Loucy (cell line): ENCODE measurements at regions not wholly inside any gene's neighbourhood (a gene's known extent, or its start where the extent isn't known, plus 50 kb on each side); places are given as distances from the start of the nearest gene placed in this dataset.

Experiments
- H2AFZ ChIP-seq: fragments of 200-600 bp; sonication (generic); 2 replicates; pipeline ENCODE4 v1.6.0; 2016; ENCODE audit warnings: antibody characterized with exemption, mild to moderate bottlenecking, low read length, moderate library complexity
- H3F3A ChIP-seq: fragments of 200-600 bp; 2 replicates; pipeline ENCODE4 v1.6.0; 2016; ENCODE audit warnings: antibody characterized with exemption, low read depth, mild to moderate bottlenecking
- H3K27me3 ChIP-seq: fragments of 200-600 bp; sonication (generic); 2 replicates; pipeline ENCODE4 v1.6.1; 2014; ENCODE audit warnings: low read length, mild to moderate bottlenecking; ENCODE audit not compliant: insufficient read depth, poor library complexity, severe bottlenecking
- H3K36me3 ChIP-seq: fragments of 200-600 bp; sonication (generic); 2 replicates; pipeline ENCODE4 v1.6.1; 2016; ENCODE audit warnings: low read length; ENCODE audit not compliant: insufficient read depth
- H3K4me1 ChIP-seq: fragments of 200-600 bp; sonication (generic); 2 replicates; pipeline ENCODE4 v1.5.1; 2014; ENCODE audit warnings: low read length, mild to moderate bottlenecking; ENCODE audit not compliant: insufficient read depth, poor library complexity, severe bottlenecking
- H3K4me2 ChIP-seq: fragments of 200-600 bp; sonication (generic); 2 replicates; pipeline ENCODE4 v1.6.0; 2014; ENCODE audit warnings: antibody characterized with exemption, low read length, low read depth, mild to moderate bottlenecking; ENCODE audit not compliant: poor library complexity, severe bottlenecking
- H3K4me3 ChIP-seq: fragments of 200-600 bp; sonication (generic); 2 replicates; pipeline ENCODE4 v1.5.1; 2014; ENCODE audit warnings: low read length, mild to moderate bottlenecking, mixed read lengths; ENCODE audit not compliant: poor library complexity, severe bottlenecking
- H3K79me2 ChIP-seq: fragments of 200-600 bp; sonication (generic); 2 replicates; pipeline ENCODE4 v1.6.1; 2014; ENCODE audit warnings: low read length; ENCODE audit not compliant: insufficient read depth
- H3K9ac ChIP-seq: fragments of 200-600 bp; sonication (generic); 2 replicates; pipeline ENCODE4 v1.6.0; 2014; ENCODE audit warnings: mild to moderate bottlenecking, low read depth, low read length, moderate library complexity; ENCODE audit not compliant: poor library complexity, severe bottlenecking
- H3K9me2 ChIP-seq: fragments of 200-600 bp; sonication (generic); replicated peaks from 2 replicates; pipeline ENCODE4 v1.6.1; 2016; ENCODE audit warnings: low read depth, low read length, mixed read lengths
- H3K9me3 ChIP-seq: fragments of 200-600 bp; sonication (generic); 2 replicates; pipeline ENCODE4 v1.6.1; 2014; ENCODE audit warnings: mild to moderate bottlenecking, antibody characterized with exemption, low read length, low read depth; ENCODE audit not compliant: insufficient read depth
- H4K20me1 ChIP-seq: fragments of 200-600 bp; sonication (generic); 2 replicates; pipeline ENCODE4 v1.6.0; 2014; ENCODE audit warnings: antibody characterized with exemption, low read length, mild to moderate bottlenecking; ENCODE audit not compliant: insufficient read depth, poor library complexity, severe bottlenecking
- CTCF ChIP-seq: fragments of 200-600 bp; sonication (generic); conservative IDR thresholded peaks from 2 replicates; pipeline ENCODE4 v1.5.1; 2014; ENCODE audit warnings: mild to moderate bottlenecking, antibody characterized with exemption, low read length
- EZH2phosphoT487 ChIP-seq: fragments of 200-600 bp; IDR thresholded peaks from 2 replicates; pipeline ENCODE4 v1.6.1; 2018; ENCODE audit warnings: antibody characterized with exemption, mild to moderate bottlenecking, moderate library complexity, borderline replicate concordance

GRCh38 chr5:125775896-125776295 is 647.3 kb upstream of the GRAMD2B start:
- no peak overlapping the region for H3K4me2 ChIP-seq
- H3K27me3 ChIP-seq, result no peaks in the 10 kb centered on the region
- TF ChIP-seq CTCF (no peak), EZH2phosphoT487 (no peak)
- no peaks in the 10 kb centered on the region for H3K36me3 ChIP-seq
- H4K20me1 ChIP-seq, result no peaks in the 10 kb centered on the region
- H3K79me2 ChIP-seq, result no peaks in the 10 kb centered on the region
- H3K9me3 ChIP-seq, result no peaks in the 10 kb centered on the region
- no peaks in the 10 kb centered on the region for H3K9me2 ChIP-seq
- H3K9ac ChIP-seq, result no peak overlapping the region
- H3K4me1 ChIP-seq, result no peaks in the 10 kb centered on the region
- no peak overlapping the region for H3K4me3 ChIP-seq
- no peaks in the 10 kb centered on the region for H3F3A ChIP-seq
- no peak overlapping the region for H2AFZ ChIP-seq

DNA sequence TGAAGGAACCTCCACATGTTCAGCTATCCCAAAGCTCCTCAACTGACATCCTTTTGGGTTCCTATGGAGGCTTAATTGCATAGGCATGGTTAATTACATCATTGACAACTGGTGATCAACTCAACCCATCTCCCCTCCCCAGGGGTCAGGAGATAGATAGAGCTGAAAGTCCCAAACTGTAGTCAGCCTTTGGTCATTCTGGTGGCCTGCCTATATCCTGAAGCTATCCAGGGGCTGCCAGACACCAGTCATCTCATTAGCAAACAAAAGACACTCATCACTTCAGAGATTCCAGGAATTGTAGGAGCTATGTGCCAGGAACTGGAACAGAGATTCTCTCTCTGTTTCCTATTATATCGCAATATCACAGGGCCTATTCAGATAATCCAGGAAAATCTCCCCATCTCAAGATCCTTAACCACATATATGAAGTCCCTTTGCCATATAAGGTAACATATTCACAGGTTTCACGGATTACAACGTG is 646.5 kb upstream of the GRAMD2B start:
- no peak overlapping the region for H3K4me2 ChIP-seq
- no peaks in the 10 kb centered on the region for H3K9me3 ChIP-seq
- no peaks in the 10 kb centered on the region for H3K9me2 ChIP-seq
- no peak overlapping the region for H2AFZ ChIP-seq
- no peak overlapping the region for H3K4me3 ChIP-seq
- TF ChIP-seq EZH2phosphoT487, result no peak
- TF ChIP-seq CTCF, result no peak
- H3K4me1 ChIP-seq, result no peaks in the 10 kb centered on the region
- no peaks in the 10 kb centered on the region for H3F3A ChIP-seq
- no peaks in the 10 kb centered on the region for H3K27me3 ChIP-seq
- no peaks in the 10 kb centered on the region for H4K20me1 ChIP-seq
- no peaks in the 10 kb centered on the region for H3K36me3 ChIP-seq
- H3K9ac ChIP-seq, result no peak overlapping the region
- no peaks in the 10 kb centered on the region for H3K79me2 ChIP-seq

DNA sequence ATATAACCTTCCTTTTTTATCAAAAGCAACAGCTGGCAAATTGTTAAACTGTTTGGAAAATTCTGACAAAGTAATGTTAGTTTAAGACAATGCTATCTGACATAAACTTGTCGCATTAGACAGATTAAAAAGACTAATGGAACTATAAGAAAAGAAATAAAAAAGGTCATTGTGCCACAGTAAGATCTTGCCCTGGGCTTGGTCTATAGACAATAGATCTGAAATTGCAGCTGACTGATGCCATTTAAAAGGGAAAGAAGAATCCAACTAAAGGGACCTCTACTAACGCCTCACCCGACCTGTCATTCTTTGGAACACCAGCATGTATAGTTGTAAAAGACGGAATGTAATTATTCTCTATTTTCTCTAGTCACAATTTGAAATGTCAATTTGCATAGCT is 644.4 kb upstream of the GRAMD2B start:
- no peaks in the 10 kb centered on the region for H3K4me1 ChIP-seq
- H3K36me3 ChIP-seq, result no peaks in the 10 kb centered on the region
- H3K4me3 ChIP-seq, result no peak overlapping the region
- H3K9me3 ChIP-seq, result no peaks in the 10 kb centered on the region
- no peak overlapping the region for H3K4me2 ChIP-seq
- no peaks in the 10 kb centered on the region for H3K79me2 ChIP-seq
- H3K9me2 ChIP-seq, result no peaks in the 10 kb centered on the region
- no peaks in the 10 kb centered on the region for H3K27me3 ChIP-seq
- H3F3A ChIP-seq, result no peaks in the 10 kb centered on the region
- H3K9ac ChIP-seq, result no peak overlapping the region
- TF ChIP-seq CTCF (no peak), EZH2phosphoT487 (no peak)
- H2AFZ ChIP-seq, result no peak overlapping the region
- H4K20me1 ChIP-seq, result no peaks in the 10 kb centered on the region
